ENCODE measurements at regions not wholly inside any gene's neighbourhood (a gene's known extent, or its start where the extent isn't known, plus 50 kb on each side); places are given as distances from the start of the nearest gene placed in this dataset.

DNA sequence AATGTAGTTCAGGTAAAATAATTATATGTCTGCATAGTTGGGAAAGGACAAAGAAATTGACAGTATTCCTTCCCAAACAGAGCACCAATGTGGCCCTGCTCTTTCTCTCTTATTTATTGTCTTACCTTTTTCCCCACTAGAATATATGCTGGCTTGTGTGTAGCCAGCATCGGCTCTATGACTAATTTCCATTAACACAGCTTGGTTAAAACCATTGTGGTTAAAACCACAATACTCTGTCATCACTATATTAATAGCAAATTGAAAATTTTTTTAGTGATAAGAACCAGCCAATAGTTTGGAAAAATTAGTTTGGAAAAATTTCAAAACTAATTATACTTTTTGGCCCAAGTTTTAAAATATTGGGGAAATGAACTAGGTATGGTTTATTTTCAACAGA is 535.1 kb downstream of the UTRN start:
- TF ChIP-seq, protein P1, sequence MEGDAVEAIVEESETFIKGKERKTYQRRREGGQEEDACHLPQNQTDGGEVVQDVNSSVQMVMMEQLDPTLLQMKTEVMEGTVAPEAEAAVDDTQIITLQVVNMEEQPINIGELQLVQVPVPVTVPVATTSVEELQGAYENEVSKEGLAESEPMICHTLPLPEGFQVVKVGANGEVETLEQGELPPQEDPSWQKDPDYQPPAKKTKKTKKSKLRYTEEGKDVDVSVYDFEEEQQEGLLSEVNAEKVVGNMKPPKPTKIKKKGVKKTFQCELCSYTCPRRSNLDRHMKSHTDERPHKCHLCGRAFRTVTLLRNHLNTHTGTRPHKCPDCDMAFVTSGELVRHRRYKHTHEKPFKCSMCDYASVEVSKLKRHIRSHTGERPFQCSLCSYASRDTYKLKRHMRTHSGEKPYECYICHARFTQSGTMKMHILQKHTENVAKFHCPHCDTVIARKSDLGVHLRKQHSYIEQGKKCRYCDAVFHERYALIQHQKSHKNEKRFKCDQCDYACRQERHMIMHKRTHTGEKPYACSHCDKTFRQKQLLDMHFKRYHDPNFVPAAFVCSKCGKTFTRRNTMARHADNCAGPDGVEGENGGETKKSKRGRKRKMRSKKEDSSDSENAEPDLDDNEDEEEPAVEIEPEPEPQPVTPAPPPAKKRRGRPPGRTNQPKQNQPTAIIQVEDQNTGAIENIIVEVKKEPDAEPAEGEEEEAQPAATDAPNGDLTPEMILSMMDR (conservative IDR thresholded peaks at IDR 0.05) = no peak
- no peak for TF ChIP-seq ZFX (IDR thresholded peaks at IDR 0.05)

Measured in C4-2B (cell line).